22Rv1 (cell line): ENCODE measurements at regions not wholly inside any gene's neighbourhood (a gene's known extent, or its start where the extent isn't known, plus 50 kb on each side); places are given as distances from the start of the nearest gene placed in this dataset.

Experiments used
- CTCF ChIP-seq: fragments of 450-650 bp; IDR thresholded peaks from 2 replicates; pipeline ENCODE4 v1.5.1; 2017; ENCODE audit warnings: mild to moderate bottlenecking
- ZFX ChIP-seq: fragments of 450-650 bp; IDR thresholded peaks from 2 replicates; pipeline ENCODE4 v1.6.1; 2017; ENCODE audit warnings: antibody characterized with exemption, borderline replicate concordance

- TF ChIP-seq CTCF (no peak), ZFX (no peak)
Observed at GRCh38 chr11:110903378-110903777, 191.1 kb upstream of the ARHGAP20 start.
